Kidney epithelial cell (primary cell): ENCODE measurements at regions not wholly inside any gene's neighbourhood (a gene's known extent, or its start where the extent isn't known, plus 50 kb on each side); places are given as distances from the start of the nearest gene placed in this dataset.
A peak's percentile ranks its signal among the peaks of the same experiment; 100 is the strongest.

Experiments used
- DNase-seq: peaks from one replicate; pipeline ENCODE4 v3.0.0-alpha.2; 2010; ENCODE audit warnings: low read depth
- H3K27me3 ChIP-seq: 2 replicates; pipeline ENCODE4 v1.6.0; 2011; ENCODE audit warnings: low read length; ENCODE audit not compliant: control insufficient read depth, insufficient read depth
- H3K36me3 ChIP-seq: 2 replicates; pipeline ENCODE4 v1.5.1; 2011; ENCODE audit warnings: low read length; ENCODE audit not compliant: control insufficient read depth, insufficient read depth
- H3K4me3 ChIP-seq: 2 replicates; pipeline ENCODE4 v1.5.1; 2011; ENCODE audit warnings: low read depth, mild to moderate bottlenecking, control low read depth, low read length
- CTCF ChIP-seq: IDR thresholded peaks from 2 replicates; pipeline ENCODE4 v1.5.1; 2011; ENCODE audit warnings: mild to moderate bottlenecking, moderate library complexity, low read length, control low read depth, inconsistent platforms; ENCODE audit not compliant: insufficient read depth, poor library complexity, severe bottlenecking

- no peak overlapping the region for H3K4me3 ChIP-seq
- H3K27me3 ChIP-seq, result no peaks in the 10 kb centered on the region
- no peak for TF ChIP-seq CTCF
- H3K36me3 ChIP-seq, result no peaks in the 10 kb centered on the region
- peak; percentile 25 for DNase-seq
Observed at GRCh38 chr20:57006411-57007170, 259.9 kb downstream of the BMP7 start.

GRCh38 chr20:57007171-57007540 lies 259.3 kb downstream of the BMP7 start:
- Histone ChIP-seq H3K27me3 (no peaks in the 10 kb centered on the region), H3K4me3 (no peak overlapping the region), H3K36me3 (no peaks in the 10 kb centered on the region)
- TF ChIP-seq CTCF, result no peak
- DNase-seq, result no peak

- Histone ChIP-seq H3K4me3 (no peak overlapping the region), H3K36me3 (no peaks in the 10 kb centered on the region), H3K27me3 (no peaks in the 10 kb centered on the region)
- no peak for TF ChIP-seq CTCF
- peak; percentile 12 for DNase-seq
Observed at GRCh38 chr20:57008217-57008616, 258.2 kb downstream of the BMP7 start.

- Histone ChIP-seq H3K36me3 (no peaks in the 10 kb centered on the region), H3K27me3 (peaks cover 4% of the 10 kb centered on the region), H3K4me3 (no peak overlapping the region)
- no peak for DNase-seq
- TF ChIP-seq CTCF, result no peak
Observed at GRCh38 chr20:57009355-57009754, 257.1 kb downstream of the BMP7 start.

GRCh38 chr20:57009775-57010174 lies 256.7 kb downstream of the BMP7 start:
- no peak for TF ChIP-seq CTCF
- Histone ChIP-seq H3K4me3 (no peak overlapping the region), H3K27me3 (peaks cover 4% of the 10 kb centered on the region), H3K36me3 (no peaks in the 10 kb centered on the region)
- no peak for DNase-seq

- H3K27me3 ChIP-seq, result peaks cover 4% of the 10 kb centered on the region
- H3K4me3 ChIP-seq, result no peak overlapping the region
- no peak for TF ChIP-seq CTCF
- H3K36me3 ChIP-seq, result no peaks in the 10 kb centered on the region
- no peak for DNase-seq
Observed at GRCh38 chr20:57012691-57013090, 253.8 kb downstream of the BMP7 start.
